ENCODE measurements at regions not wholly inside any gene's neighbourhood (a gene's known extent, or its start where the extent isn't known, plus 50 kb on each side); places are given as distances from the start of the nearest gene placed in this dataset.

DNA sequence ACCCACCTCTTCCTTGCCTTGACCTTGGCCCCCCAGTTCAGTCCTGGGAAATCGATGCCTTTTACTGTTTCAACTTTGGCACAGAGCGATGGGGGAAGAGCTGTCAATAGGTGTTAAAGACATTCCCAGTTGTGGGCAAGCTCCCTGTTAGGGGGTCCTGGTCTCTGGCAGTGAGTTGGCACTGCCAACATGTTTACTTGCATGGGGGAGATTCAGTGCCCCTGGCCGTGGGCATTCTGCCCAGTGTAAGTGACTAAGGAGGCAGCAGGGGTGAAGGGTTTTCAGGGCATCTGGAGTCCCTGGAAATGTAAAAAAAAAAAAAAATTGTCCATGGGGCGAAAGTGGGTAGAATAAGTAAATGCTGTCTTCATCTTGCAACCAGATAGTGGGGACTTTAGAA, 407.0 kb downstream of the PTPRU start:
- Histone ChIP-seq H3K36me3 (replicated peaks) (no peaks in the 10 kb centered on the region), H3K9me3 (no peaks in the 10 kb centered on the region), H3K27me3 (ENCODE audit: low read depth) (no peaks in the 10 kb centered on the region), H3K4me3 (no peak overlapping the region), H3K4me1 (no peaks in the 10 kb centered on the region)
- in situ Hi-C loops (cut with MboI; ENCODE audit: low sequenced_read_pairs), result no loop called here
- DNase-seq (ENCODE audit: low spot score in 2 of 2), result no peak

DNA sequence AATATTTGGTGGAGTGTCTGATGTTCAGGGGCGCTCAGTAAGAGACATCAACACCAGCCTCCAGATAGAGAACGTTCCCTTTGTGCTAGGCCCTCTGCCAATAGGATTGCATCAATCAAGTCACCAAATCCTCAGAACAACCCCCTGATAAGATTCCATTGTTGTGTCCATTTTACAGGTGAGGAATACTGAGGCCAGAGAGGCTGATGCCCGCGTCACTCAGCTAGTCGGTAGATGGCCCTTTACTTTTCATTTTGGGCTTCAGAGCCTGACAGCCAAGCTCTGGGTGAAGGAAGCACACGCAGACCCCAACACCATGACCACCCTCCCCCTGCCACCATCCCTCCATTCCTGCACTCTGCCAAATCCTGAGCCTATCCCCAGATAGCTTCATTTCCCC, 406.2 kb downstream of the PTPRU start:
- Histone ChIP-seq H3K4me3 (no peak overlapping the region), H3K27me3 (ENCODE audit: low read depth) (no peaks in the 10 kb centered on the region), H3K36me3 (replicated peaks) (no peaks in the 10 kb centered on the region), H3K4me1 (no peaks in the 10 kb centered on the region), H3K9me3 (no peaks in the 10 kb centered on the region)
- no peak for DNase-seq (ENCODE audit: low spot score in 2 of 2)
- in situ Hi-C loops (cut with MboI; ENCODE audit: low sequenced_read_pairs), result no loop called here

DNA sequence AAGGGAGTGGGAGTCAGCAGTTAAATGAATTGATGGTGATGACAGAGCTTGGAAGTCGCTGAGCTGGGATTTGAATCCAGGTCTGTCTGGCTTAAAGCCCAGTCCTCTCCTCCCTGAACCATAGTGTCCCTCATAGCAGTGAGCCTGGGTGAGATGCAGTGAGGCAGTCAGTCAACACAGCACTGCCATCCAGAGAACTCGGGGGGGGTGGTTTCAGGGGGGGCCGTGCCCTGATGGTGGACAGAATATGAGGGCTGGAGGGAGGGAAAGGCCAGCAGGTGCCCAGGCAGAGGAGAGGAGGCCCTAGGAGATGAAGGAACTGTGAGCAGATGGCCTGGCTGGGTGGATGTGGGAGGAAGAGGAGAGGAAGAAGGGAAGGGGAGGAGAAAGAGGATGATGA, 405.6 kb downstream of the PTPRU start:
- Histone ChIP-seq H3K4me3 (no peak overlapping the region), H3K9me3 (no peaks in the 10 kb centered on the region), H3K27me3 (ENCODE audit: low read depth) (no peaks in the 10 kb centered on the region), H3K36me3 (replicated peaks) (no peaks in the 10 kb centered on the region), H3K4me1 (no peaks in the 10 kb centered on the region)
- in situ Hi-C loops (cut with MboI; ENCODE audit: low sequenced_read_pairs), result no loop called here
- no peak for DNase-seq (ENCODE audit: low spot score in 2 of 2)

GRCh38 chr1:29640428-29640785, 404.1 kb downstream of the PTPRU start:
- in situ Hi-C loops (cut with MboI; ENCODE audit: low sequenced_read_pairs), result no loop called here

GRCh38 chr1:29639741-29640427, 403.6 kb downstream of the PTPRU start:
- Histone ChIP-seq H3K9me3 (no peaks in the 10 kb centered on the region), H3K27me3 (ENCODE audit: low read depth) (no peaks in the 10 kb centered on the region), H3K36me3 (replicated peaks) (no peaks in the 10 kb centered on the region), H3K4me3 (no peak overlapping the region), H3K4me1 (no peaks in the 10 kb centered on the region)
- in situ Hi-C loops (cut with MboI; ENCODE audit: low sequenced_read_pairs), result no loop called here
- no peak for DNase-seq (ENCODE audit: low spot score in 2 of 2)

More at GRCh38 chr1:29640428-29640785, 404.1 kb downstream of the PTPRU start:
- Histone ChIP-seq H3K4me3 (no peak overlapping the region), H3K4me1 (no peaks in the 10 kb centered on the region), H3K27me3 (ENCODE audit: low read depth) (no peaks in the 10 kb centered on the region), H3K36me3 (replicated peaks) (no peaks in the 10 kb centered on the region), H3K9me3 (no peaks in the 10 kb centered on the region)
- no peak for DNase-seq (ENCODE audit: low spot score in 2 of 2)

DNA sequence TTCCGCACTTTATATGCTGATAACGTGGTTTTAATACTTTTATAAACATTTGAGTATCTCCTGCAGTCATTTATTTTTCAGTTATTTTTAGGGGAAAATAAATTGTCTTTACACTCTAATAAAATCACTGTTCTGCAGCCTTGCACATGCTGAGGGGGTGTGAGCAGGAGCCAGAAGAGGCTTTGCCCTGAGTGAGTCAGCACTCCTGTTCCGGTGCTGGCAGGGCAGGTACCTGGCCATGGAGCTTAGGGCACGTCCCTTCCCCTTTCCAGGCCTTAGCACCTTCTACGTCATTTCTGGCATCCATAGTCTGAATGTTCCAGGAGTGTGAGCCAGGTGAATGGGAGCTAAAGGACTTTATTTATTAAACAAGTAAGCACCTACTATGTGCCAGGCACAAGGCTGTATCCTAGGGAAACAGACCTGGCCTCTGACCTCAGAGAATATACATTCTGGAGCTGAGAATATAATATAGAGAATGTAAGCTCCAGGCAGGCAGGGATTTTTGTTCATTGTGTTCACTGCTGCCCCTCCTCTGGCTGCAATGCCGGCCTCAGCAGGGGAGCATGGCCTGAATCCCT, 402.9 kb downstream of the PTPRU start:
- no peaks in the 10 kb centered on the region for H3K9me3 ChIP-seq
- DNase-seq (ENCODE audit: low spot score in 2 of 2), result no peak
- no peaks in the 10 kb centered on the region for H3K36me3 ChIP-seq (replicated peaks)
- no peak overlapping the region for H3K4me3 ChIP-seq
- H3K27me3 ChIP-seq (ENCODE audit: low read depth), result no peaks in the 10 kb centered on the region
- H3K4me1 ChIP-seq, result no peaks in the 10 kb centered on the region
- in situ Hi-C loops (cut with MboI; ENCODE audit: low sequenced_read_pairs), result no loop called here

- Histone ChIP-seq H3K9me3 (no peaks in the 10 kb centered on the region), H3K4me3 (no peak overlapping the region), H3K4me1 (no peaks in the 10 kb centered on the region), H3K36me3 (replicated peaks) (no peaks in the 10 kb centered on the region), H3K27me3 (ENCODE audit: low read depth) (no peaks in the 10 kb centered on the region)
- in situ Hi-C loops (cut with MboI; ENCODE audit: low sequenced_read_pairs), result no loop called here
- no peak for DNase-seq (ENCODE audit: low spot score in 2 of 2)
Measured at GRCh38 chr1:29638281-29638680, 402.0 kb downstream of the PTPRU start.

GRCh38 chr1:29636936-29637335, 400.6 kb downstream of the PTPRU start:
- H3K27me3 ChIP-seq (ENCODE audit: low read depth), result no peaks in the 10 kb centered on the region
- no peaks in the 10 kb centered on the region for H3K36me3 ChIP-seq (replicated peaks)
- no peaks in the 10 kb centered on the region for H3K4me1 ChIP-seq
- H3K9me3 ChIP-seq, result no peaks in the 10 kb centered on the region
- H3K4me3 ChIP-seq, result no peak overlapping the region
- DNase-seq (ENCODE audit: low spot score in 2 of 2), result no peak
- in situ Hi-C loops (cut with MboI; ENCODE audit: low sequenced_read_pairs), result no loop called here

- DNase-seq (ENCODE audit: low spot score in 2 of 2), result no peak
- in situ Hi-C loops (cut with MboI; ENCODE audit: low sequenced_read_pairs), result no loop called here
- Histone ChIP-seq H3K9me3 (no peaks in the 10 kb centered on the region), H3K27me3 (ENCODE audit: low read depth) (peaks cover 4% of the 10 kb centered on the region; the same call in 1 of the 2 replicates), H3K4me1 (no peaks in the 10 kb centered on the region), H3K36me3 (replicated peaks) (no peaks in the 10 kb centered on the region), H3K4me3 (no peak overlapping the region)
Measured at GRCh38 chr1:29635501-29636263, 399.4 kb downstream of the PTPRU start.

DNA sequence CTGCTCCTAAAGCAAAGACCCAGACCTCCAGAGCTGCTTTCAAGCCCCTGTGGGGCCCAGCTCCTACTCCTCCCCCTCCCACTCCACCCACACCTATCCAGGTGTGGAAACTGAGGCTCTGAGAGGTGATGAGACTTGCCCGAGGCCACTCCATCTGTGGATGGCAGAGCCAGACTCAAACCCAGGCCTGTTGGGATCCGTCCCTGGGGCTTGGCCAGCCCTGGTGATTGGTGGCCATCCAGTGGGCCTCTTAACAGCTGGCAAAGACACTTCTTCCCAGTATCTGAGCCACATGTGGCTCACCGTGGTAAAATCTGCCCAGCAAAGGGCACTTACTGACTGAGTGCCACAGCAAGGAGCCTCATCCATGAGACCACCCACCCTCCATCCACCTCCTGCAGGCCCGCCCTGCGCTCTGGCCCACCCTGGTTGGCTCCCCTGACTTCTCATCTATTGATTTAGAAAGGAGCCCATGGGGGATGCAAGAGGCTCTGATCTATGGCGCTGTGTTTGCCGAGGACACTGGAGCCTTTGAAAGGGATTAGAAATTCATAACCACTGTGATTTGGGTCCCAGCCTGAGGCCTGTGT, 398.5 kb downstream of the PTPRU start:
- in situ Hi-C loops (cut with MboI; ENCODE audit: low sequenced_read_pairs), result no loop called here
- no peaks in the 10 kb centered on the region for H3K36me3 ChIP-seq (replicated peaks)
- H3K4me3 ChIP-seq, result no peak overlapping the region
- no peaks in the 10 kb centered on the region for H3K9me3 ChIP-seq
- H3K4me1 ChIP-seq, result no peaks in the 10 kb centered on the region
- DNase-seq (ENCODE audit: low spot score in 2 of 2), result no peak
- H3K27me3 ChIP-seq (ENCODE audit: low read depth), result peaks cover 4% of the 10 kb centered on the region; the same call in 1 of the 2 replicates

DNA sequence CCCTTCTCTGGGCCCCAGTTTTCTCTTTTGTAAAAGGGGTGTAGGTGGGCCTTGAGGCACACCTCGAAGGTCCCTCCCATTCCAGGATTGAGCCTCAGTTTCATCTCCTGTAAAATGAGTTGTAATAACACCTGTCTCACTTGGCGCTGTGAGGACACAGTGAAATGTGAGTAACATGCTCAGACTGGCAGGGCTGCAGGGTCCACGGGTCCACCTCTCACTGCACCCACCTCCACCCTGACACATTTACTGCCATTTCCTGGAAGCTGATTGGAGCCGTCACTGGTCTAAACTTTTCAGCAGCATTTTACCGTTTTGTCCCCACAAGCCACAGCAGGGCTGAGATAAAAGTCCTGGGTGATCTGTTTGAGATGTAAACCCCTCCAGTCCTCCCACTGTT, 398.0 kb downstream of the PTPRU start:
- in situ Hi-C loops (cut with MboI; ENCODE audit: low sequenced_read_pairs), result no loop called here
- Histone ChIP-seq H3K4me1 (no peaks in the 10 kb centered on the region), H3K36me3 (replicated peaks) (no peaks in the 10 kb centered on the region), H3K9me3 (no peaks in the 10 kb centered on the region), H3K27me3 (ENCODE audit: low read depth) (peaks cover 4% of the 10 kb centered on the region; the same call in 1 of the 2 replicates), H3K4me3 (no peak overlapping the region)
- no peak for DNase-seq (ENCODE audit: low spot score in 2 of 2)

GRCh38 chr1:29633771-29634170, 397.4 kb downstream of the PTPRU start:
- DNase-seq (ENCODE audit: low spot score in 2 of 2), result no peak
- Histone ChIP-seq H3K9me3 (no peaks in the 10 kb centered on the region), H3K36me3 (replicated peaks) (no peaks in the 10 kb centered on the region), H3K4me3 (no peak overlapping the region), H3K27me3 (ENCODE audit: low read depth) (peaks cover 4% of the 10 kb centered on the region; the same call in 1 of the 2 replicates), H3K4me1 (no peaks in the 10 kb centered on the region)
- in situ Hi-C loops (cut with MboI; ENCODE audit: low sequenced_read_pairs), result no loop called here

DNA sequence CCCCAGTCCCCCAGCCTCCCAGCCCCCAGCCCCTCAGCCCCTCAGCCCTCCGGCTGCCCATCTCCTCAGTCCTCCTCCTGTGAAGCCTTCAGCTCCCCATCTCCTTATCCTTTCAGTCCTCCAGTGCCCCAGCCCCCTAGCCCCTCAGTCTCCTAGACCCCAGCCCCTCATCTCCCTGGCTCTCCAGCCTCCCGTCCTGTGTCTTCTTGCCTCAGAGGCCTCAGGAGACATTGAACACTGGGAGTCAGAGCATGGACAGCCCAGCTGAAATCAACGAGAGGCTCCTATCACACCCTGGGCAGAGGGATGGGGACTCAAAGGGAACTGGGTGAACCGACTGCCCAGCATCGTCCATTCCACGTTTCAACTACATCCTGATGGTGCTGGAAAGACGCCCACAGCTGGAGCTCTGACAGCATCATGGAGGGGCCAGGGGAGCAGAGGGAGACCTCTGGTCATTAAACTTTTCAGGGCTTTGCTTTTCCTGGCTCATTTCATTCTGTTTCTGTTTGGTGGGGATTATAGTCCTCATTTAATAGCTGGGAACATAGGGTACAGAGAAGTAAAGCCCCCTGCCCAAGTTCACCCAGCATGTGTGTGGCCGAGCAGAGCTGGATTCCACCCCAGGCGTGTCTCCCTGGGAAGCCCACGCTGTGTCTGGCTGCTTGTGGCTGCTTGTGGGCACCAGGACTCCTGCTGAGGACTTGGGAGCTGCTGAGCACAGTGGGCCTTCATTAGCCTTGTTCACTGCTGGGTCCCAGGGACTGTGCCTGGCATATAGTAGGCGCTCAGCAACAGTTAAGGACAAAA, 396.7 kb downstream of the PTPRU start:
- in situ Hi-C loops (cut with MboI; ENCODE audit: low sequenced_read_pairs), result no loop called here
- Histone ChIP-seq H3K4me1 (no peaks in the 10 kb centered on the region), H3K27me3 (ENCODE audit: low read depth) (peaks cover 4% of the 10 kb centered on the region; the same call in 1 of the 2 replicates), H3K9me3 (no peaks in the 10 kb centered on the region), H3K36me3 (replicated peaks) (no peaks in the 10 kb centered on the region), H3K4me3 (no peak overlapping the region)
- no peak for DNase-seq (ENCODE audit: low spot score in 2 of 2)

Measured in HAP-1 (cell line).